ENCODE measurements at regions not wholly inside any gene's neighbourhood (a gene's known extent, or its start where the extent isn't known, plus 50 kb on each side); places are given as distances from the start of the nearest gene placed in this dataset.

DNA sequence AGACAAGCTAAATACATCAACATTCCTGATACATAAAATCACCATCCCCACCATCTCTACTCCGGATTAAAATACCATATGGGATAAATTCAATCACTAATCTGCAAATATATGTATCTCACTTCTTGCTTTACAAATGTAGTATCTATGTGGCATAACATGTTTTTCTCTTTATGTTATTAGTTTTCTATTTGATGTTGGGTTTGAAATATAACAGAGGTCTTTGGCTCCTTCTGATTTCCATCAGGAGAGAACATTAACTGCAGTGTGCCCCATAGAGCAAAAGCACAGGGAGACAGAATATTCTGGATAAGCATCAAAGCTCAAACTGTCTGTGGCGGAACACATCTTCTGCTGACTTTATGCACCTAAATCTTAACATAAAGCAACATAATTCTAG lies 547.2 kb upstream of the CDH8 start:
- no peak for DNase-seq (ENCODE audit: low read depth)

DNA sequence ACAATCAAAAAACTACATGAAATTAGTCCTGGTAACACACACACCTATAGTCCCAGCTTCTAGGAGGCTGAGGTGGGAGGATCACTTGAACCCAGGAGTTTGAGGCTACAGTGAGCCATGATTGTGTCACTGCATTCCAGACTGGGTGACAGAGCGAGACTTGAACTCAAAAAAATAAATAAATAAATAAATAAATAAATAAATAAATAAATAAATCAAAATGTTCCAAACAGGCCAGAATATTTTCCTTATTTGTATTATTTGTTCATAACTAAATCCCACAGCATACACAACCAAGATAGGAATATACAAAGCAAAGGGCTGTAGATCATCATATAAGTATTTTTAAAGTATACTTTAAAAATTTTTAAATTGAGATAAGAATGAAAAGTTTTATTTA lies 537.2 kb upstream of the CDH8 start:
- no peak for DNase-seq (ENCODE audit: low read depth)

DNA sequence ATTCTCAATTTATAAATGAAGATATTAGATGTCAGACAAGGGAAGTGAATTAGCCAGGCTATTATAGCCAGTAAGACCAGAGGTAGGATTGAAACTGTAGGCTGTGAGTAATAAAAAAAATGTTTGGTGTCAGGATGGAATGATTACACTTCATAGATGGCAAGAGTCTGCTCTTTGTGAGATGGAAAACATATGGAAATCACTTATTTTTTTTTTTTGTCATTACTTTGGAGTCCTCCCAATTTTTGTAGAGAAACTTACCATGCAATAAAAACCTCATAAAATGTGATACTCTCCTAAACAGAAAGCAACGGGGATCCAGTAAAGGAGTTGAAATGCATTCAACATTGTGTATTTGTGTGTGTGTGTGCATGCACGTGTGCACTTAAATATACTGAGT lies 532.7 kb upstream of the CDH8 start:
- no peak for DNase-seq (ENCODE audit: low read depth)

DNA sequence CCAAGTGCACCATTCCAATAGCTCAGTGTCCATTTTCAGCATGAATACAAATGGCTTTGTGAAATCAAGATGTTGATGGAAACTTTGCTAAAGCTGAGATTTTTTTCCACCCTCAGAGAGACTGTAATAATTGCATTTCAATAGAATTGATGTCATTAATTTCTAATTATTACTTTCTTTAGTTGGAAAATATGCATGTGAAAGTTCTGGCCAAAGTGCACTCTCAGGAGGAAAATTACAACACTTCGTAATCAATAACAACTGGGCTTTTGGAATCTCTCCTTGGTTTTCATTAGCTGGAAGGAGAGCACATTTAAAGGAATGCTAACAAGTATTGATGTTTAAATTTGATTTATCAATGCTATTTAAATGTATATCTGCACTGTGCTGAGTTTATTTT lies 529.5 kb upstream of the CDH8 start:
- no peak for DNase-seq (ENCODE audit: low read depth)

DNA sequence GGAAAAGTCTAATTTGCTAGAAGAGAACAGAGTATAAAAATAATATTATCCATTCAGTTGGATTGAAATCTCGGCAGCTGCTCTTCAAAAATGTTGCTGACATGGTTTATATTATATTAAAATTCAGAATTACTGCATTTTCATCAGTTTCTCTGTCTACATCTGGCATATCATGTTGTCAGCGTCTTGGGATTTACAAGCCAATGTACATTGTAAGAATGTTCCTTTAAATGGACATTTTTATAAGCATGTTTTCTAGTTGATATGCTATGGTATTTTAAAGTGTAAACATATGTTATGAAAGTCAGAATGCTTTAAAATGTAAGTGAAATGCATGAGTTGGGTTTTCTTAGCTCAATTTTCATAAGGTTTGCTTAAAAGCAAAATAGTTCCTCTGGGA lies 528.1 kb upstream of the CDH8 start:
- no peak for DNase-seq (ENCODE audit: low read depth)

DNA sequence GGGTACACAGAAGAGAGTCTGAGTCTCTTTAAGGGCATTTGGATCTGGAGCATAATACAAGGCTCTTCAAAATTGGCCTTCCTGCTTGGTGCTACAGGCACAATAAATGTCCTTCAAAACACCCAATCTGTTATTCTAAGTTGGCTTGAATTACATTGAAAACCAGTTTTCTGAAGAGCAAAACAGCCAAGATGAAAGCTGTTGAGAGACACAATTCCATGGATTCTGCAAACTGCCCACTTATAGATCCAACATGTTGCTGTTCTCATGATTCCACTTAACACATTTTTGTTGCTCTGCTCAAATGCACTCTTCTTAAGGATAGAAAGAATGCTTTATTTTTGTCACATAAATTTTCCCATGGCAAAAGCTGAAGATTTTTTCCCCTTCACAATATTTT lies 525.9 kb upstream of the CDH8 start:
- no peak for DNase-seq (ENCODE audit: low read depth)

DNA sequence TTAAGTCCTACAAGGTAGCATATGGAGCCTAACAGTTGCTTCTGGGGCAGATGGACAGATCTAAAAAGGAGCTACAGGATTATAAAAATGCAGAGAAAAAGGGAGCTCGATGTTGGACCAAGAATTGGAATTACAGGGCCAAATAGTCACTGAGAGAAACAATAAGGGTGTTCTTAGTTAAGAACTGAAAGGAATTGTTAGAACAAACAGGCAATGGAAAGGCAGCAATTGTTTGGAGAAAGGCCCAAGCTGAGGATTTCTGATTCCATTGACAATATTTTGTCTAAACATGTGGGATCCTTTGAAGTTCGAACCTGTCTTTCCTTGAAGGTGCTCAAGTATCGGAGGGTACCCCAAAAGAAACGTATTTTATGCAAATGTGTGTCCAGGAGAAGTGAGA lies 513.6 kb upstream of the CDH8 start:
- no peak for DNase-seq (ENCODE audit: low read depth)

DNA sequence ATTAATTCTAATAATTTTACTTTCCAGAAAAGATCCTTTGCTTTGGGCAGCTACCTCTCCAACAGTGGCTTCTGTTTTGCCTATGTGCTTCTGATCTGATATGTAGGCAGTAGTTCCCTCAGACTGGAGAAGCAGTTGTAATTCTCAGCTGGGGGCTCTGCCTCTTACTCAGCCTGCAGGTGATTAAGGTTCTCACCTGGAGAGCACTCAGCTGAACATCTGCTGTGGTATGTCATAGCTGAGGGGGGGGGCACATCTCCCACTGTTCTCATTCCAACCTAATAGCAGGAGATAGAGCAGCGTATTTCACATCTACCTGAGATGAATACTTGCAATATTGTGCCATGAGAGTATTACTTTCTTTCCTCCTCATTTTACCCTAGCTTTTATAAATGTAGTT lies 511.9 kb upstream of the CDH8 start:
- DNase-seq (ENCODE audit: low read depth), result no peak

DNA sequence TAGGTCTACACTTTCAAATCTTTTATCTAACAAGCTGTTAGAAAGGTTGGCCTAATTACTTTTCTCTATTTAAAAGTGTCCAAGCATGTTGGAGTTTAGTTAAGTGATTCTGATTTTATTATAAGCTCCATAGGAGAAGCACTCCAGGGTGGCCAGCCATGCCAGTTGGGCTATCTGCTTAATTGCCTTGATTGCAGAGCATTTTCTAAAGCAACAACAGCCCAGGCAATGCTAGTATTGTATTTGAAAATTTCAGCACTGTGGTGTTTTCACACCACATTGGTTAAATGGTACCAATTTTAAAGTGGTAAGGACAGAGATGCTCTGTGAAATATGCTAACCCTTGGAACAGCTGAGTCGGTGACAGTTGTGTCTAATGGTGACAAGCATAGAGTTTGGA lies 510.5 kb upstream of the CDH8 start:
- no peak for DNase-seq (ENCODE audit: low read depth)

DNA sequence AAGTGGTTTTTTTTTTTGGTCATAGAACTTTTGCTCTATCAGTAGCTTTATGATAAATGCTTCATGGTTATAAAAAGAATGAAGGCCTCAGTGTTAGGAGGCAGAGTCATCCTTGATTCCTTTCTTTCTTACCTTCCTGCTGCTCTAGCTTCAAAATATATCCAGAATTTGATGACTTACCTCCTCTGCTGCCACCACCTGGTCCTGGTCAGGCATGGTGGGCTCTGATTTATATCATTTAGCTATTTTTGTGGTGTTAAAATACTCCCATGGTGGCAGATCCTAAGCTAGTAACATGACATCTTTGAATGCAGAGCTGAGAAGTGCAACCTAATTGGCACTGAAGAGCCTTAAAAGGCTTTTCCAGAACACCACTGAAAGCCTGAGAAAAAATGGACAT lies 508.8 kb upstream of the CDH8 start:
- DNase-seq (ENCODE audit: low read depth), result no peak

DNA sequence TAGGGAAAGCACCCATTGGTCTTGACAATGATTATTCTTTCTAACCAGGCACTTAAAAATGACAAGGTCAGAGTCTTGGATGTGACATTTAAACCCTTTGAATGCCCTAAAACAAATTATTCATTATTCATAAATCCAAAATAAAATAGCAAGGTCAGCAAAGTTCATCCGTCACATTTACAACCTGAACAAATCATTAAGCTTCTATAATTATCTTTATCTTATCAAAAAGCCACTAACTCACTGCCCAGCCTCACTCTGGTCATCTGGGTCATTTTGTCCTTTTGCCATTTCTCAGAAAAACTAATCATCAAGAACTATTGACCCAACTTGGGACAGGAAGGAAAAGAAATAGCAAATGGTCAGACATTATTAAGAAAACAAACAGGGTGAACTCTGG lies 507.3 kb upstream of the CDH8 start:
- no peak for DNase-seq (ENCODE audit: low read depth)

DNA sequence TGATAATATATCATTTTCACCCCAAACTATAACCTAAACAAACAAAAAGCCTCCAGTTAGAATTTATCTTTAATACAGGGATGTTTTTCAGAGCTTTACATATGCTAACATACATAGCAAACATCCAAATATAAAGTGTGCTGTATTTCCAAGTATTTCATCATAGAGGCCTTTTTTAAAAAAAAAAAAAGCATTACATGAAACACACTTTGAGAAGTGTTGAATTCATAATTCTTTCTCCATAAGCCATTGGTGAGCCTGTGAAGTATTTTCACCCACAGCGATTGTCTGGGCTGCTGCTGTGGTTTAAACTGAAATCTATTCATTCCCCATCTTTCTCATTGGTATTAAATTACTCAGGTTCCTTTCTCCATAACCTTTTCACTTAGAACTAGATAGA lies 503.4 kb upstream of the CDH8 start:
- no peak for DNase-seq (ENCODE audit: low read depth)

DNA sequence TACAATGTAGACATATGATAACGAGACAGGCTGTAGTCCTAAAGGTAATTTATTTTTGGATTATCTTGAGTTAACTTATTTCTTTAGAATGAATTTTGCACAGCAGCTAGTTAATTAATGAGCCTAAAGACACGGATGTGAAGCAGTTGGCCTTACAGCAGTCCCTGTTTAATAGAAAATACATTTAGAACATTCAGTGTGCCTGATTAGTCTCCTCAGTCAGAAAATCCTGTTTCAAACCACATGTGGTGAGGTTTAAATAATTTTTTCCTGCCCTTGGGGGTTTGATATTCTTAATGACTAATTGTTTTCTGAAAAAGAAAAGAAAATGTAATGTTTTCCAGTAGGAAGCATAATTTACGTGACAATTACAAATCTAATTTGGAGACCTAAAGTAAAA lies 494.2 kb upstream of the CDH8 start:
- no peak for DNase-seq (ENCODE audit: low read depth)

DNA sequence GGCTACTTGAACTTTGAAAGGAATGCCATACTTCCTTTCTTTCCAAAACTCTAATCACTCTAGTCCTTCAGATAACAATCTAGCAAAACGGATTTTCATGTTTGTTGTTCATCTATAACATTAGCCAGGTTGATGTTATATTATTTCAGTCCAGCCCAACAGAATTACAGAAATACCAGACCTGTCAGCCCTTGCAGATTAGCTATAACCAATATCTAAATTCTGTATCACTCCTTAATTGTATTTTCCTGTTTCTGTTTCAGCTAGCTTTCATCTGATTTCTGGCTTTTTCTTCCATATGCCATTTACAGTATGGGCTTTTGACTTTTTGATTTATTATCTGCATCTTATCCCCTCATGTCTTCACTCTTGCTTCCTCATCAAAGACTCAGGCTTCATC lies 479.8 kb upstream of the CDH8 start:
- no peak for DNase-seq (ENCODE audit: low read depth)

DNA sequence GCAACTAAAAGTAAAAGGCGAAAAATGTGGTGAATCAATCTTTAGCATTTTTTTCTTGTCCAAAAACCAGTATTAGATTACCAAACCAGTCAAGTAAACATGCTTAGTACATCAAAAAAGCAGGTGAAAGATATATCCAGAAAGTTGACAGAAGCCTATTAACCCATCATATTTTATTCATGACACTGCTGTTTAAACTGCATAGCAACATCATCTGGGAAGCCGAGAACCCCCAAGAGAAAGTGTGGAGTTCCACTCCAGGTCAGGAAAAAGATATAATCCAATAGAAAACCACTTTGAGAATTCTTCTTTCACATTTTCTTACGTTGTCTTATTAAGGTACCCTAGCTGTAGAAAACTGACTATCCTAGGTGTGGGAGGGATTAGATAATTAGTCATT lies 466.8 kb upstream of the CDH8 start:
- no peak for DNase-seq (ENCODE audit: low read depth)

DNA sequence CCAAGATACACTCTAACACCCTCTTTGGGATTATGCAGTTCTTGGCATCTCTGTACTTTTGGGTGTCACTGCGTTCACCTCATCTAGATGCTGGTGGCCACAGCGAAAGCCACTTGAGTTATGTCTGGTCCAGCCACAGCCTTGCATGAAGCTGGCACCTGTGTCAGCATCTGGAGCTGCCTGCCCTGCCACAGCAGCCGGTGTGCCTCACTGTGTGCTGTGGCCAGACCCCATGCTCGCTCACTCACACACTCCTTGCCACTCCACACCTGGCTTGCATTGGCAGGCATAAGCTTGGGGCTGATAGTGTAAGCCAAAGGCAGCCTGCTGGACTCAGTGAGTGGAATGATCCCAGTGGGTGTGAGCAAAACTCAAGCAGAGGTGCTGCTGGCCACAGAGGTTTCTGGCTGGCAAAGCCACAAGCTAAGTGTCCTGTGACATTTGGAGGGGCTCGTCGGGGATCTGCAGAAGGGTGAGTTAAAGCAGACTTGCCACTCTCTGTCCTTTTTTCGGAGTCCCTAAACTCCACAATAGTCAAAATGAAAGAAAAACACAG lies 442.7 kb upstream of the CDH8 start:
- no peak for DNase-seq (ENCODE audit: low read depth)

DNA sequence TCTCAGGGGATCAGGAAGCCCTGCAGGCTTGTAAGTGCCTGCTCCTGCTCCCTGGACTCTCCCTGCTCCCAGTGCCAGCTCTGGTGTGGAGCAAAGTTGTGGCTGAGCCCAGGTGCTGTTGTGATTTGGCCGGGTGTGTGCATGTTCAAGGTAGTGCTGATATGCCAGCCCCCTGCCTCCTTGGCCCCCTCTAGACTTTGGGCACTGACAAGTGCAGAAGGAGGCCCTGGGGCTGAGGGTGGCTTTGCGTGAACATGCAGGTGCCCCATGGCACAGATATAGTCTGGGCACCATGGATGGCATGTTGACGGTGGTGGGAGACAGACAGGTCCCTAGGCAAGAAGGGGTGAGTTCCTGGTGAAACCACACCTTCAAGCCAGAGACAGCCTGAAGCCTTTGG lies 441.6 kb upstream of the CDH8 start:
- DNase-seq (ENCODE audit: low read depth), result no peak

DNA sequence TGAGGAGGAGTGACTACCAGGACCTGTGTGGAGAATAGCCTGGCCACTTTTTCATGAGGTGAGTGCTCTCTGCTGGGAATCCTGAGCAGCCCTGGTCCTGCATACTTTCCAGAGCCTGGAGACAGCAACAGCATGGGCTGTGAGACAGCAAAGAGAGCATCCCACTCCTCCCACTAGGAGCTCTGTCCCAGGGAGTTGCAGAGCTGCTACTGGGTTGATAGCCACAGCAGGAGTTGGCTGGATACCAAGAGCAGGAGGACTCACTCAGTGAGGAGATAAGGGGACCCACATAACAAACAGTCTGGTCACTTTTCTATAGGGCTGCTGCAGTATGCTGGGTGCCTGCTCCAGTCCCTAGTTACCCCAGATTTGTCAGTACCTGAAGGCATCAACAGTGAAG lies 439.3 kb upstream of the CDH8 start:
- DNase-seq (ENCODE audit: low read depth), result no peak

DNA sequence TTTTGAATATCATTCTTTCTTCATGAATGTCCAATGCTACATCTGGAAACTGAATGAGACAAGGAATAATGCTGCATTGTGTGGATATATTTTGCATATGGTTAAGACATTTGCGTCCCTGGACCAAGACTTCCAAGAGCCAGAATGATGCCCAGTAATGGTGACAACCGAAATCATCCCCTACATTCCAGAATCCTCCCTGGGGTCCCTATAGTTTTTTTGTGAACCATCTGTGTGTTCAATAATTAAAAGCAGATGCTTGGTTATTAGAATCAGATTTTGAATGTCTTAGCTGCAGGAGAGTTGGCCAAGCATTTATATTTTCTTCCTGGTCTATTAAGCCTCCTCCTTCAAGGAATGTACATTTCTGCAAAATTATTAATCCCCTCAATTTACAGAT lies 426.7 kb upstream of the CDH8 start:
- no peak for DNase-seq (ENCODE audit: low read depth)

DNA sequence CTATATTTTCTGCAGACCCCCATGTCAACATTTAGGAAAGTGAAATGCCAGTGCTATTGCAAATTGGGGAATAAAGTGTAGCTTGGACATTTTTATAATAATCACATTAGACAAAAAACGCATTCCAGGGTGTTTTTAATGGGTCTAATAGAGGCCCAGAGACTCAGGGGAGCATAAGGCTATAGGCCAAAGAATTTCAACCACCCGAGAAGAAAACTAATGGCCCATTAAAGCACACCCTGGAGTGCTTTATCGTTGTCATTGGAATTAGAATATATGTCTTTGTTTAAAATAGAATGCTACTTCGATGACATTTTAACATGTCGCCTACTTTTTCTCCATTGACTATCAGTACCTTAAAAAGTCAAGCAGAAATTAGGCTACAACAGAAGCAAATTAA lies 414.1 kb upstream of the CDH8 start:
- DNase-seq (ENCODE audit: low read depth), result no peak

DNA sequence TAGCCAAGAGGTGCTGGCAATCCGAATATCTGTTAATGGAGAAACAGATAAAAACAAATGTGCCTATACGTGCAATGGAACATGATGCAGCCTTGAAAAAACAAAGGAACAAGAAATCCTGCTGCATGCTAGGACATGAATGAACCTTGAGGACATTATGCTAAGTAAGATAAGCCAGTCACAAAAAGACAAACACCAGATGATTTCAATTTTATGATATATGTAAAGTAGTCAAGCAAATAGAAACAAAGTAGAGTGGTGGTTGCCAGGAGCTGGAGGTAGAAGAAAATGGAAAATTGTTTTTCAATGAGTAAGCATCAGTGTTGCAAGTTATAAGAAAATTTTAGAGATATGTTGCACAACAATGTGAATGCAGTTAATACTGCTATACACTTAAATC lies 409.7 kb upstream of the CDH8 start:
- DNase-seq (ENCODE audit: low read depth), result no peak

DNA sequence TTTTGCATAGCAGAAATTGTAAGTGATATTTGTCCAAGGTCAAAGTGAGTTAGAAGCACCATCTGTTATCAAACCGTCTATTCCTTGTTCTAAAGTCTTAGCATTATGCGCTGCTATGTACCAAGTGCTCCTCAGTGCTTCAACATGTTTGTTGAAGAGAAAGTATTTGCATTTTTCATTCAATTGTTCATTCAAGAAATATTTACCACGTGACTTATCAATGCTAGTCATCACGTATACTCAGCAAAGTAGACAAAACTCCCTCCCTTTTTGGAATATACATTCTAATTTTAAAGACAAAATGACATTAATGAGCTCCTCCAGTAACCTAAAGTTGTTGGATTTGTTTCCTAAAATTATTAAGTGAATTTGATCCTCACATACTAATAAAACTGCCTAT lies 388.0 kb upstream of the CDH8 start:
- DNase-seq (ENCODE audit: low read depth), result no peak

DNA sequence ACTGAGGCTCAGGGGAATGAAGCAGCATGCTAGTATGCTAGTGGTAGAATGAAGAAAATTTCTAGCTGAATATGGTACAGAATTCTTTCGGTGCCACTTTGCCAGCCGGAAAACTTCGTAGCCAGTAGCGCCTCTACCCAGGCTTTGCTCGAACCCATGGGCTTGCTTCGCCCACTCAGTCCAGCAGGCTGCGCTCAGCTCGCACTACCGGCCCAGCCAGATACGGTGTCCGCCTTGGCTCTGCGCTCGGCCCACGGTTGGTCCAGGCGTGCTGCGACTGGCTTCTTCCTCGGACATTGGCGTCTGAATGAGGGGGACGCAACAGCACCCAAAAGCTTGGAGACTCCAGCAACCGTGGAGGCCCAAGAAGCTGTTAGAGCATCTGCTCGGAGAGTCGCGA lies 372.5 kb upstream of the CDH8 start:
- DNase-seq (ENCODE audit: low read depth), result no peak

DNA sequence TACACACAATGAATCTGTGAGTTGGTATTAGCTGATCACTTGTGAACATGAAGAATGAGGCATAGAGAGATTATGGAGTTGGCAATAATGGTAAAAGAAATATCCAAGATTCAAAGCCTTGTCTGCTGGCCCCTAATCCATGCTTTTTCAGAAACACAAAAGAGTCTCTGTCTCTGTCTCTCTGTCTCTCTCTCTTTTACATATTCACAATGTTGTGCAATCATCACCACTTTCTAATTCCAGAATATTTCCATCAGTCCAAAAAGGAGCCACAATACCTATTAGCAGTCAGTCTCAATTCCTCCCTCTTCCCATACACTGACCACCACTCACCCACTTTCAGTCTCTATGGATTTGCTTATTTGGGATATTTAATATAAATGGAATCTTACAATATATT lies 370.1 kb upstream of the CDH8 start:
- DNase-seq (ENCODE audit: low read depth), result no peak

Data from renal cortical epithelial cell (primary cell).